ENCODE measurements at regions not wholly inside any gene's neighbourhood (a gene's known extent, or its start where the extent isn't known, plus 50 kb on each side); places are given as distances from the start of the nearest gene placed in this dataset.

- H3K27ac ChIP-seq, result no peak overlapping the region
- TF ChIP-seq, protein P1, sequence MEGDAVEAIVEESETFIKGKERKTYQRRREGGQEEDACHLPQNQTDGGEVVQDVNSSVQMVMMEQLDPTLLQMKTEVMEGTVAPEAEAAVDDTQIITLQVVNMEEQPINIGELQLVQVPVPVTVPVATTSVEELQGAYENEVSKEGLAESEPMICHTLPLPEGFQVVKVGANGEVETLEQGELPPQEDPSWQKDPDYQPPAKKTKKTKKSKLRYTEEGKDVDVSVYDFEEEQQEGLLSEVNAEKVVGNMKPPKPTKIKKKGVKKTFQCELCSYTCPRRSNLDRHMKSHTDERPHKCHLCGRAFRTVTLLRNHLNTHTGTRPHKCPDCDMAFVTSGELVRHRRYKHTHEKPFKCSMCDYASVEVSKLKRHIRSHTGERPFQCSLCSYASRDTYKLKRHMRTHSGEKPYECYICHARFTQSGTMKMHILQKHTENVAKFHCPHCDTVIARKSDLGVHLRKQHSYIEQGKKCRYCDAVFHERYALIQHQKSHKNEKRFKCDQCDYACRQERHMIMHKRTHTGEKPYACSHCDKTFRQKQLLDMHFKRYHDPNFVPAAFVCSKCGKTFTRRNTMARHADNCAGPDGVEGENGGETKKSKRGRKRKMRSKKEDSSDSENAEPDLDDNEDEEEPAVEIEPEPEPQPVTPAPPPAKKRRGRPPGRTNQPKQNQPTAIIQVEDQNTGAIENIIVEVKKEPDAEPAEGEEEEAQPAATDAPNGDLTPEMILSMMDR (conservative IDR thresholded peaks at IDR 0.05), result no peak
Observed at GRCh38 chr12:24748326-24748725, 200.6 kb downstream of the BCAT1 start.

- TF ChIP-seq, protein P1 (conservative IDR thresholded peaks at IDR 0.05), result no peak
- no peak overlapping the region for H3K27ac ChIP-seq
Observed at GRCh38 chr12:24746864-24747263, 202.0 kb downstream of the BCAT1 start.

GRCh38 chr12:24746006-24746671, 202.8 kb downstream of the BCAT1 start:
- H3K27ac ChIP-seq, result no peak overlapping the region
- TF ChIP-seq, protein P1 (conservative IDR thresholded peaks at IDR 0.05), result no peak

GRCh38 chr12:24743941-24744793, 204.7 kb downstream of the BCAT1 start:
- no peak overlapping the region for H3K27ac ChIP-seq
- TF ChIP-seq, protein P1 (conservative IDR thresholded peaks at IDR 0.05), result no peak

DNA sequence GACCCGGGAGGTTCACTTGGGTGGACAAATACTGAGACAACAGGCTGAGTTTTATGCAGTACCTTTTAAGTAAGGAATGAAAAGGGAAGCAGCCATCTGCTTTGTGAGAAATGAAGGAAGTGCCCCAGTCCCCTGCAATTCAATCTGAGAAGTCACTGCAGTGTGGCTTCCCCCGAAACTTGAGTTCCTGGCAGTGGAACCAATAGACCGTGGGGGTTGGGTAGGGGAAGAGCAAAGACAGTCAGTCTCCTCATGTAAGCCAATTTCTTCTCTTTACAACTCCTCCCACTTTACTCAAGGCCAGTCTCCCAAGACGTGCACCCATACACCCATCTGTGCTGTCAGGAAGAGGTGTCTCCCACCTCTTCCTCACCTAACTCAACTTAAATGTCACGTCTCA, 206.5 kb downstream of the BCAT1 start:
- TF ChIP-seq, protein P1 (conservative IDR thresholded peaks at IDR 0.05), result no peak
- H3K27ac ChIP-seq, result no peak overlapping the region

DNA sequence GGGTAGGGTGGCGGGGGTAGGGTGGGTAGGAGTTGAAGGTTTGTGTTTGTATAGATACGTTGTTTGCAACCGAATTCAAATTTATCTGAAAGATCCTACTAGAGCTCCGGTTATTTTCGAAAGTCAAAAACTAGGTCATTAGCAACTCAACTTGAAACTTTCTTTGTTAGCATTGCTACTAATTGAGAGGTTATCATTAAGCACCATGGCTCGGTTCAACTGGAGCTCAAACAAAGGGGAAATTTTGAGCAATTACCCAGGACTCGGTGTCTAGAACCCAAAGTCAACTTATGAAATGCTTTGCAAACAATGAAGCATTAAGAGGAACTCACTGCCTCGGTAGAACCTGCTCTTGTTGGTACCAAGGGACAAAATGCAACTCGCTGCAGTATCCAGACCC, 207.7 kb downstream of the BCAT1 start:
- no peak overlapping the region for H3K27ac ChIP-seq
- TF ChIP-seq, protein P1 (conservative IDR thresholded peaks at IDR 0.05), result no peak

DNA sequence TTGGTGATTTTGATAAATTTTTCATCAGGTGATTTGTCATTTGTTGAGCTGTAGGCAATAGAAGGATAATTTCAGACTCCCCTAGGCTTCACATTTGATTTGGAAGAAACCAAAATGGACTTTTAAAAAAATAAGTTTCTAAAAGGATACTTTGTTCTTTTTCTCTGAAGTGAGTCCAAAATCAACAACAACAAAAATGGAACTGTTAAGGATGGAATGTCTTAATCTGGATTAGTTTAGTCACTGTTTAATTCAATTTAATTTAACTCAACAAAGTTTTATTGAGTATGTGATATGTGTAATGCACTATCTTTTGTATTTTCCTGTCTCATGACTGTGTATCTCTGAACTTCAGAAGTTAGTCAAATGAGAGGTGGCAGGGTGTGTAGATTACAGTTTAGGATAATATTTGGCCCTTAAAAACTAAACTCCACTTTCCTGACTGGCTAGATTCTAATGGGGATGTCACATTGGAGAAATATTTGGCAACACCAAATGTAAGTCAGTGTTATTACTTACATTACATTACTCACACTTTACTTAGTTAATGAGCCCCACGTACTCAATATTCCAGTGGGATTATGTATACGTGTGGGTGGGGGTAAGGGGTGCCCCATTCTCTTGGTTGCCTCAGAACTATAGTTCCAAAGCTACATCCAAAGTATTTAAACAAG, 209.7 kb downstream of the BCAT1 start:
- no peak overlapping the region for H3K27ac ChIP-seq
- TF ChIP-seq, protein P1 (conservative IDR thresholded peaks at IDR 0.05), result no peak

All from VCaP (cell line).